Endothelial cell of umbilical vein (primary cell): ENCODE measurements at regions not wholly inside any gene's neighbourhood (a gene's known extent, or its start where the extent isn't known, plus 50 kb on each side); places are given as distances from the start of the nearest gene placed in this dataset.
"Not testable (repeated sequence)": the region's sequence is repeated elsewhere in the genome, so short reads cannot be mapped to it uniquely, and the experiment has no call there.

Source experiments
- BruUV-seq: library from RNA; stranded (reverse); fragments of 400-500 nt; replicated peaks from 2 replicates; lab custom pipeline; 2021; lab: Mats Ljungman, UMichigan
- CTCF ChIA-PET: fragments of 300-600, 350-600 bp; sonication (Branson Sonifier 250); formaldehyde crosslinking; loops from one replicate; lab custom pipeline; 2021; ENCODE audit warnings: antibody characterized with exemption, inconsistent platforms; lab: Charles Lee
- POLR2A ChIA-PET: fragments of 300-600, 350-600 bp; sonication (Branson Sonifier 250); formaldehyde crosslinking; loops from one replicate; lab custom pipeline; 2021; ENCODE audit warnings: antibody characterized with exemption, inconsistent platforms; lab: Charles Lee
- DNase-seq: peaks from one replicate; pipeline ENCODE4 v3.0.0-alpha.2; 2011; ENCODE audit warnings: low read depth, low spot score
- FAIRE-seq: peaks from 2 replicates; lab custom pipeline; 2011; peaks lifted over from hg19 to GRCh38; lab: Jason Lieb, UNC
- H2AFZ ChIP-seq: 2 replicates; pipeline ENCODE4 v1.6.0; 2012; ENCODE audit warnings: low read depth, low read length, control low read depth, inconsistent platforms
- H3K27ac ChIP-seq: 2 replicates; pipeline ENCODE4 v1.5.1; 2011; ENCODE audit warnings: low read depth, mild to moderate bottlenecking, control low read depth, low read length, moderate library complexity; ENCODE audit not compliant: insufficient read depth
- H3K27me3 ChIP-seq, 2 experiments: 2 replicates each; pipeline versions ENCODE4 v1.6.0 to v1.6.1; 2011; ENCODE audit warnings: low read length in 2 of 2, mixed read lengths in 1 of 2; ENCODE audit not compliant: control insufficient read depth in 2 of 2, insufficient read depth in 2 of 2
- H3K36me3 ChIP-seq, 2 experiments: 2 replicates in 1 of 2; 3 replicates in 1 of 2; pipeline ENCODE4 v1.5.1; 2011; ENCODE audit warnings: low read length in 2 of 2, mild to moderate bottlenecking in 1 of 2, moderate library complexity in 1 of 2; ENCODE audit not compliant: control insufficient read depth in 2 of 2, insufficient read depth in 2 of 2; ENCODE audit errors: extremely low read depth in 1 of 2
- H3K4me1 ChIP-seq: 3 replicates; pipeline ENCODE4 v1.5.1; 2011; ENCODE audit warnings: mild to moderate bottlenecking, low read length; ENCODE audit not compliant: control insufficient read depth, insufficient read depth; ENCODE audit errors: extremely low read depth
- H3K4me2 ChIP-seq: 2 replicates; pipeline ENCODE4 v1.6.1; 2011; ENCODE audit warnings: low read length, control low read depth, mixed read lengths; ENCODE audit not compliant: insufficient read depth
- H3K4me3 ChIP-seq, 3 experiments: fragments of 200-600 bp in 1 of 3; sonication (generic), shearing (Covaris generic) in 1 of 3; replicated peaks in 1 of 3; 2 replicates each; pipeline ENCODE4 v1.5.1; 2011 to 2016; ENCODE audit warnings: control low read depth in 3 of 3, low read length in 3 of 3, mild to moderate bottlenecking in 2 of 3, inconsistent platforms in 1 of 3, low read depth in 1 of 3, moderate library complexity in 1 of 3; ENCODE audit not compliant: insufficient read depth in 1 of 3
- H3K79me2 ChIP-seq: 2 replicates; pipeline ENCODE4 v1.6.0; 2012; ENCODE audit warnings: low read length, inconsistent platforms; ENCODE audit not compliant: control insufficient read depth, insufficient read depth
- H3K9ac ChIP-seq: replicated peaks from 2 replicates; pipeline ENCODE3; 2011; ENCODE audit warnings: low read length, control low read depth; ENCODE audit not compliant: insufficient read depth; ENCODE audit errors: extremely low read depth
- H3K9me1 ChIP-seq: replicated peaks from 3 replicates; pipeline ENCODE4 v1.6.0; 2011; ENCODE audit warnings: mild to moderate bottlenecking, low read length; ENCODE audit not compliant: control insufficient read depth, insufficient read depth; ENCODE audit errors: extremely low read depth
- H3K9me3 ChIP-seq: replicated peaks from 2 replicates; pipeline ENCODE4 v1.5.1; 2012; ENCODE audit warnings: low read length, inconsistent platforms; ENCODE audit not compliant: control insufficient read depth, insufficient read depth
- H4K20me1 ChIP-seq: replicated peaks from 2 replicates; pipeline ENCODE3; 2011; ENCODE audit warnings: mild to moderate bottlenecking, low read length; ENCODE audit not compliant: control insufficient read depth, insufficient read depth; ENCODE audit errors: extremely low read depth
- EZH2 ChIP-seq: IDR thresholded peaks from 2 replicates; pipeline ENCODE4 v1.6.1; 2012; ENCODE audit warnings: borderline replicate concordance, low read depth, mild to moderate bottlenecking, moderate library complexity, low read length, inconsistent platforms; ENCODE audit not compliant: severe bottlenecking
- FOS ChIP-seq: IDR thresholded peaks from 2 replicates; pipeline ENCODE4 v1.6.1; 2011; ENCODE audit warnings: mild to moderate bottlenecking, low read length, moderate library complexity, borderline replicate concordance; ENCODE audit not compliant: insufficient read depth
- GATA2 ChIP-seq: IDR thresholded peaks from 2 replicates; pipeline ENCODE4 v1.7.0; 2011; ENCODE audit warnings: low read depth, mild to moderate bottlenecking, moderate library complexity, mixed read lengths, low read length; ENCODE audit not compliant: insufficient read length, insufficient read depth
- MAX ChIP-seq: IDR thresholded peaks from 2 replicates; pipeline ENCODE4 v1.6.1; 2011; ENCODE audit not compliant: insufficient read depth, insufficient read length
- MYC ChIP-seq: IDR thresholded peaks from one replicate; pipeline ENCODE4 v1.6.1; 2011; ENCODE audit warnings: mild to moderate bottlenecking, low read depth, low read length
- POLR2A ChIP-seq: IDR thresholded peaks from 2 replicates; pipeline ENCODE4 v1.6.1; 2012; ENCODE audit warnings: low read depth, mild to moderate bottlenecking, control low read depth, low read length
- dilution Hi-C: fragments of 300-500 bp; cut with MboI; formaldehyde crosslinking; loops from one replicate; pipeline ENCODE4 v1.15.0; 2019; ENCODE audit warnings: low sequenced_read_pairs; ENCODE audit not compliant: extremely low pct_ligation_motif_present
- intact Hi-C: fragments of 100-400 bp; cut with micrococcal nuclease; formaldehyde crosslinking; loops from one replicate; pipeline ENCODE4 v1.10.0; 2022

GRCh38 chr6:135557582-135557981, 60.0 kb upstream of the AHI1 start:
- no peak overlapping the region for H3K9ac ChIP-seq
- no TSS peak for BruUV-seq
- H3K9me1 ChIP-seq, result no peaks in the 10 kb centered on the region
- intact Hi-C loops (no loop called here), dilution Hi-C loops (no loop called here)
- FAIRE-seq (no peak), DNase-seq (no peak)
- H3K27ac ChIP-seq, result no peak overlapping the region
- CTCF ChIA-PET, result no interaction called here
- POLR2A ChIA-PET, result no interaction called here
- H2AFZ ChIP-seq, result no peak overlapping the region
- H3K79me2 ChIP-seq, result no peaks in the 10 kb centered on the region
- no peaks in the 10 kb centered on the region for H4K20me1 ChIP-seq
- no peak overlapping the region for H3K4me2 ChIP-seq
- H3K27me3 ChIP-seq, result no peaks in the 10 kb centered on the region
- no peaks in the 10 kb centered on the region for H3K9me3 ChIP-seq
- no peaks in the 10 kb centered on the region for H3K36me3 ChIP-seq
- no peaks in the 10 kb centered on the region for H3K4me1 ChIP-seq
- TF ChIP-seq EZH2 (no peak), MYC (no peak), MAX (no peak), GATA2 (no peak), POLR2A (no peak), FOS (no peak)
- no peak overlapping the region for H3K4me3 ChIP-seq

- CTCF ChIA-PET, FAIRE-seq, H4K20me1 ChIP-seq, dilution Hi-C loops, H3K27me3 ChIP-seq, H3K27ac ChIP-seq, H3K9me3 ChIP-seq, intact Hi-C loops, H3K9ac ChIP-seq, H3K79me2 ChIP-seq, H3K9me1 ChIP-seq, H2AFZ ChIP-seq, DNase-seq, H3K4me3 ChIP-seq, H3K36me3 ChIP-seq, H3K4me2 ChIP-seq, H3K4me1 ChIP-seq, POLR2A ChIA-PET, BruUV-seq: not testable (repeated sequence)
These were observed 68.1 kb upstream of the AHI1 start for GRCh38 chr6:135565605-135566004.
